Prostate gland (tissue), 2 donors: ENCODE measurements at regions not wholly inside any gene's neighbourhood (a gene's known extent, or its start where the extent isn't known, plus 50 kb on each side); places are given as distances from the start of the nearest gene placed in this dataset.

Experiments
- DNase-seq: peaks from one replicate; pipeline ENCODE4 v3.0.0-alpha.2; 2019; ENCODE audit warnings: low spot score
- H3K27ac ChIP-seq, 2 donors: fragments of 200-600 bp; sonication (generic); 2 replicates each; pipeline ENCODE4 v1.5.1; 2017 to 2019
- H3K27me3 ChIP-seq: fragments of 200-600 bp; sonication (generic); replicated peaks from 2 replicates; pipeline ENCODE4 v1.5.1; 2019; ENCODE audit not compliant: insufficient read depth
- H3K36me3 ChIP-seq, 2 donors: fragments of 200-600 bp; sonication (generic); 1 replicate in 1 of 2; 2 replicates in 1 of 2; pipeline versions ENCODE4 v1.5.1 to v1.8.1; 2017 to 2019
- H3K4me1 ChIP-seq: fragments of 200-600 bp; sonication (generic); replicated peaks from 2 replicates; pipeline ENCODE4 v1.5.1; 2019
- H3K4me3 ChIP-seq, 2 donors: fragments of 200-600 bp; sonication (generic); 2 replicates each; pipeline ENCODE4 v1.5.1; 2017 to 2019
- H3K9me3 ChIP-seq: fragments of 200-600 bp; sonication (generic); 2 replicates; pipeline ENCODE4 v1.5.1; 2017
- CTCF ChIP-seq, 4 experiments: fragments of 200-600 bp in 2 of 4; fragments of 450-650 bp in 2 of 4; sonication (generic) in 2 of 4; IDR thresholded peaks; 1 replicate in 3 of 4; 2 replicates in 1 of 4; pipeline ENCODE4 v1.5.1; 2016 to 2019; ENCODE audit warnings: antibody characterized with exemption in 4 of 4, mild to moderate bottlenecking in 2 of 4, moderate library complexity in 2 of 4
- POLR2A ChIP-seq: fragments of 450-650 bp; IDR thresholded peaks from one replicate; pipeline ENCODE4 v1.6.1; 2016; ENCODE audit warnings: antibody characterized with exemption, mild to moderate bottlenecking
- POLR2AphosphoS5 ChIP-seq: sonication (generic); formaldehyde crosslinking; IDR thresholded peaks from one replicate; pipeline ENCODE4 v1.6.1; 2017; ENCODE audit warnings: antibody characterized with exemption
- WGBS: methylation state at CpG from one replicate; pipeline ENCODE4 v1.1.5; 2018; 5-methylcytosine and 5-hydroxymethylcytosine counted together
- intact Hi-C: fragments of 100-400 bp; cut with DNase I; formaldehyde crosslinking; loops from one replicate; pipeline ENCODE4 v1.14.2; 2022

- intact Hi-C loops: no loop called here
- H3K36me3 ChIP-seq: no peaks in the 10 kb centered on the region
- no peak for TF ChIP-seq CTCF (IDR thresholded peaks at IDR 0.05)
- TF ChIP-seq POLR2AphosphoS5: no peak
- no peak for TF ChIP-seq POLR2A
- no peaks in the 10 kb centered on the region for H3K9me3 ChIP-seq
- DNase-seq: no peak
- H3K4me1 ChIP-seq: no peaks in the 10 kb centered on the region
- no peak overlapping the region for H3K4me3 ChIP-seq
- H3K27me3 ChIP-seq: no peaks in the 10 kb centered on the region
- no peak overlapping the region for H3K27ac ChIP-seq
- WGBS: 20% methylated on average over 5 of the region's 5 CpGs
These were observed 96.1 kb upstream of the ZEB2 start for GRCh38 chr2:144615866-144616565.

DNA sequence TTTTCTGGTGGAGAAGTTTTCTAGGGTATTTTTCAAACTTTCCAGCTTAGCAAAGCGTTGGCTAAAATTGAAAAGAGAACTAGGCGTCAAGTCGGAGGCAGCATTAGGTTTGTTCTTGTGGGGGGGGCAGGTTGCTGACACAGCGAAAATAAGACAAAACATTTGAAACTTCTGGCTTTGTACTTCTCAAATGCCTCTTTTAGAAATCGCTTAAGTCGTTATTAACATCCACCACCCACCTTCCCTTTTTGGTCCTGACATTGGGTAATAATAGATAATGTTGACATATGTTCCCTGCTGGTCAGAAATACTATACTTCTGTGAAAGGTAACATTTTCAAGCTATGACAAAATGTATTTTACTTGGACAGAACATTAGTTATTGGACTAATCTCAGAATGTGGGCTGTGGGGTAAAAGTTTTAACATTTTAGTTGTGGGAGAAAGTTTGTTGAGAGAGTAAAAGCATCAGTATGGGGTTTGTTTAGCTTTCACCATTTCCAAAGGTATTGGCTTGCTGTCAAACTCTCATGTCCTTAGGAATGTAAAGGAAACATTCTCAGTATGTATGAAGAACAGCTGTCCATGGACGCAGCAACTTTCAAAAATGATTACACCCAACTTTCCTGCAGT, 88.1 kb upstream of the ZEB2 start:
- DNase-seq: no peak
- TF ChIP-seq CTCF (IDR thresholded peaks at IDR 0.05): no peak
- no peak for TF ChIP-seq POLR2AphosphoS5
- no peak for TF ChIP-seq POLR2A
- H3K27ac ChIP-seq: no peak overlapping the region
- no peaks in the 10 kb centered on the region for H3K36me3 ChIP-seq
- no peaks in the 10 kb centered on the region for H3K9me3 ChIP-seq
- no peaks in the 10 kb centered on the region for H3K4me1 ChIP-seq
- no peak overlapping the region for H3K4me3 ChIP-seq
- intact Hi-C loops: no loop called here
- H3K27me3 ChIP-seq: no peaks in the 10 kb centered on the region
- WGBS: 74% methylated on average over 7 of the region's 7 CpGs

- WGBS: 86% methylated on average over 8 of the region's 8 CpGs
- Histone ChIP-seq H3K4me1 (no peaks in the 10 kb centered on the region), H3K36me3 (no peaks in the 10 kb centered on the region), H3K27me3 (no peaks in the 10 kb centered on the region), H3K9me3 (no peaks in the 10 kb centered on the region), H3K4me3 (no peak overlapping the region), H3K27ac (no peak overlapping the region)
- no peak for DNase-seq
- no peak for TF ChIP-seq CTCF (IDR thresholded peaks at IDR 0.05)
- TF ChIP-seq POLR2AphosphoS5: no peak
- no peak for TF ChIP-seq POLR2A
- intact Hi-C loops: no loop called here
These were observed 87.2 kb upstream of the ZEB2 start for GRCh38 chr2:144607099-144607498.

- H3K9me3 ChIP-seq: no peaks in the 10 kb centered on the region
- no peak overlapping the region for H3K4me3 ChIP-seq
- no peak overlapping the region for H3K27ac ChIP-seq
- H3K36me3 ChIP-seq: no peaks in the 10 kb centered on the region
- DNase-seq: no peak
- WGBS: 70% methylated on average over 1 of the region's 1 CpG
- TF ChIP-seq CTCF (IDR thresholded peaks at IDR 0.05): no peak
- no peak for TF ChIP-seq POLR2A
- TF ChIP-seq POLR2AphosphoS5: no peak
- no peaks in the 10 kb centered on the region for H3K4me1 ChIP-seq
- intact Hi-C loops: no loop called here
- H3K27me3 ChIP-seq: no peaks in the 10 kb centered on the region
These were observed 86.7 kb upstream of the ZEB2 start for GRCh38 chr2:144606466-144607095.
